ENCODE measurements at regions not wholly inside any gene's neighbourhood (a gene's known extent, or its start where the extent isn't known, plus 50 kb on each side); places are given as distances from the start of the nearest gene placed in this dataset.
A peak's percentile ranks its signal among the peaks of the same experiment; 100 is the strongest.
"Not testable (repeated sequence)": the region's sequence is repeated elsewhere in the genome, so short reads cannot be mapped to it uniquely, and the experiment has no call there.

DNA sequence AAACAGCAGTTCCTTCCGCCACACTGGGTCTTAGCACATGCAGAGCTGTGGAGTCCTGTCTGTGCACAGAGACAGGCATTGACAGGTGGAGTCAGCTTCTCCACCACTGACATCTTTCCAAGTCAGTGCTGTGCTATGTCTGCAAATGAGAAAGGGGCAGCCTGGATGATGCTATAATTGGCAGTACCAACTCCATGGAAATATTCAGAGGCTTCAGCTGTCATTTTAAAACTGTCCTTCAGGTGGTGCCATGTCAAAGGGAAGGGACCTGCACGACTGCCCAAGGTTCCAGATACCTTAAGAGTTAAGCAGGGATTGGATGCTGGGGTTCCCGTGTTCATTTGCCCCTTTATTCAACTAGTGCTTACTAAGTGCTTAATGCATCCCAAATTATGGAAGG lies 258.0 kb upstream of the PRKCQ start:
- H3K4me3 ChIP-seq = no peak overlapping the region
- H3K9me3 ChIP-seq (replicated peaks) = no peaks in the 10 kb centered on the region
- no peak overlapping the region for H3K27ac ChIP-seq
- peaks cover 4% of the 10 kb centered on the region for H3K36me3 ChIP-seq
- DNase-seq (ENCODE audit: low read depth in 1 of 2, low spot score in 2 of 2) = no peak
- H3K4me1 ChIP-seq (replicated peaks) = no peaks in the 10 kb centered on the region
- H3K27me3 ChIP-seq (replicated peaks) = no peaks in the 10 kb centered on the region

GRCh38 chr10:6833458-6834011 lies 253.5 kb upstream of the PRKCQ start:
- Histone ChIP-seq H3K36me3 (no peaks in the 10 kb centered on the region), H3K4me3 (no peak overlapping the region), H3K4me1 (replicated peaks) (no peaks in the 10 kb centered on the region), H3K27ac (no peak overlapping the region), H3K9me3 (replicated peaks) (no peaks in the 10 kb centered on the region), H3K27me3 (replicated peaks) (no peaks in the 10 kb centered on the region)
- no peak for DNase-seq (ENCODE audit: low read depth in 1 of 2, low spot score in 2 of 2)

DNA sequence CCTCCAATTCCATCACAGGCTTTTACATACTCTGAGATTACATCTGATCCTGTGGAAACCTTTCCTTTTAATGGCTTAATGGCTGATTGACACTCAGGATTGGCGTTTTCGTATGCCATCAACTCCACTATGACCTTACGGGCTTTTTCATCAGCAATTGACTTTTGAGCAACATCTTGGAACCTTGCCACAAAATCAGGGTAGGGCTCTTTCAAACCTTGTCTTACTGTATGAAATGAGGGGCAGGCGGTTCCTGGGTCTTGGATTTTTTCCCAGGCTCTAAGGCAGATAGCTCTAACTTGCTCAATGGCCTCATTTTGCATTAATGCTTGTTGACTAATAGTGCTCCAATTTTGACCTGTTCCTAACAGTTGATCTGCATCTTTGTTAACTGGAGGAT lies 250.9 kb upstream of the PRKCQ start:
- not testable (repeated sequence) for H3K36me3 ChIP-seq; H3K4me3 ChIP-seq; H3K27me3 ChIP-seq (replicated peaks); H3K4me1 ChIP-seq (replicated peaks); DNase-seq (ENCODE audit: low read depth in 1 of 2, low spot score in 2 of 2); H3K9me3 ChIP-seq (replicated peaks); H3K27ac ChIP-seq

- H3K4me1 ChIP-seq (replicated peaks); H3K27me3 ChIP-seq (replicated peaks); H3K27ac ChIP-seq; DNase-seq (ENCODE audit: low read depth in 1 of 2, low spot score in 2 of 2); H3K36me3 ChIP-seq; H3K4me3 ChIP-seq; H3K9me3 ChIP-seq (replicated peaks): not testable (repeated sequence)
These were observed 244.7 kb upstream of the PRKCQ start for GRCh38 chr10:6824793-6825192.

DNA sequence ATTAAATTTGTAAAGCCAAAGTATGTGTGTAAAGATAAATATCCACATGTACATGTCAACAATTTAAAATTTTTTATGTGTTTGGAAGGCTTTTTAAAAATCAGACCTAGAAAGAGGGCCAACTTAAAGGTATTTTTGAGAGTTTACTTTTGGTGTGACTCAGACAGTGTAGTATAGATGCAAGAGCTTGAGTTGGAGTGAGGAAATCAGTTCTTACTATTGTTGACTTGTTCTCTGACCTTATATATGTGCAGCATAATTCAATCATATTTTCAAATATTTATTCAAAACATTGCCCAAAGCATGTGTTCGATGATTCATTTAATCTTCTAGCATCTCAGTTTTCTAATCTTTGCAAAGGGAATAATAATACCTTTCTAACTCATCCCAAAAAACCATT lies 243.7 kb upstream of the PRKCQ start:
- no peaks in the 10 kb centered on the region for H3K4me1 ChIP-seq (replicated peaks)
- 0 out of 2 replicates have a peak, but pooled peaks cover 2% of the 10 kb centered on the region for H3K27me3 ChIP-seq (replicated peaks)
- H3K36me3 ChIP-seq = no peaks in the 10 kb centered on the region; the same call in 1 of the 2 replicates
- no peaks in the 10 kb centered on the region for H3K9me3 ChIP-seq (replicated peaks)
- H3K4me3 ChIP-seq = no peak overlapping the region
- no peak for DNase-seq (ENCODE audit: low read depth in 1 of 2, low spot score in 2 of 2)
- no peak overlapping the region for H3K27ac ChIP-seq

DNA sequence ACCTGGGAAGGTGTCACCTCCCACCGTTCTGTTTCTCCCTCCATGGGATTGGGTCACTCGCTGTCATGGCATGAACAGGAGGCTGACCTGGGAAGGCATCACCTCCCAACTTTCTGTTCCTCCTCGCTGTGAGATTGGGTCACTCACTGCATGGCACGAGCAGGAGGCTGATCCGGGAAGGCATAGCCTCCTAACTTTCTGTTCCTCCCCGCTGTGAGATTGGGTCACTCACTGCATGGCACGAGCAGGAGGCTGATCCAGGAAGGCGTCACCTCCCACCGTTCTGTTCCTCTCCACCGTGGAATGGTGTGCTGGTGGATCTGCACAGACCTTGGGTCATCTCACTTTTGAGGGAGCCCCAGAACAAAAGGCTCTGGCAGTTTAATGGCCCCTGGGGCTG lies 239.2 kb upstream of the PRKCQ start:
- no peak for DNase-seq (ENCODE audit: low read depth in 1 of 2, low spot score in 2 of 2)
- Histone ChIP-seq H3K27me3 (replicated peaks) (0 out of 2 replicates have a peak, but pooled peaks cover 2% of the 10 kb centered on the region), H3K9me3 (replicated peaks) (no peaks in the 10 kb centered on the region), H3K36me3 (peaks cover 2% of the 10 kb centered on the region; the same call in 1 of the 2 replicates), H3K4me1 (replicated peaks) (no peaks in the 10 kb centered on the region), H3K4me3 (no peak overlapping the region), H3K27ac (no peak overlapping the region)

- H3K27me3 ChIP-seq (replicated peaks) = no peaks in the 10 kb centered on the region
- H3K9me3 ChIP-seq (replicated peaks) = no peaks in the 10 kb centered on the region
- H3K4me1 ChIP-seq (replicated peaks) = no peaks in the 10 kb centered on the region
- H3K4me3 ChIP-seq = no peak overlapping the region
- 0 out of 2 replicates have a peak, but pooled peaks cover 2% of the 10 kb centered on the region for H3K36me3 ChIP-seq
- DNase-seq (ENCODE audit: low read depth in 1 of 2, low spot score in 2 of 2) = no peak
- no peak overlapping the region for H3K27ac ChIP-seq
These were observed 237.7 kb upstream of the PRKCQ start for GRCh38 chr10:6817770-6818169.

GRCh38 chr10:6815346-6815745 lies 235.3 kb upstream of the PRKCQ start:
- H3K4me1 ChIP-seq (replicated peaks) = no peaks in the 10 kb centered on the region
- no peak for DNase-seq (ENCODE audit: low read depth in 1 of 2, low spot score in 2 of 2)
- H3K36me3 ChIP-seq = 0 out of 2 replicates have a peak, but pooled peaks cover 2% of the 10 kb centered on the region
- H3K4me3 ChIP-seq = no peak overlapping the region
- H3K9me3 ChIP-seq (replicated peaks) = no peaks in the 10 kb centered on the region
- no peak overlapping the region for H3K27ac ChIP-seq
- no peaks in the 10 kb centered on the region for H3K27me3 ChIP-seq (replicated peaks)

DNA sequence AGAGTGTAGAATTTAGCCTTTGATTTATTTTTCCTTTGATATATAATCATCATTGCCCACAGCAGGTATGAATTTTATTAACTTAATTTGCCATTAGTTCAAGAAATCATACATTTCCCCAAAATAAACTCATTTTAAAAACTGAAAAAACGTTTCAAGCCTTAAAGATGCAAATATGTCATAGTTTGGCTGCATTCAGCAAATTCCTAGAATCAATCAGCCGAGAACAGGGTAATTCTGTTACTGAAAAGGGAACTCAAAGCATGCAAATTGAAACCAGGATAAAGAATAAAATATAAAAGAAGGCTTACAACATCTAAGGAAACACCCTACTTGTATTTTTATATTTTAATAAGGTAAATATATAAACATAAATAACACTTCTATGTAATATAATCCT lies 233.8 kb upstream of the PRKCQ start:
- no peak for DNase-seq (ENCODE audit: low read depth in 1 of 2, low spot score in 2 of 2)
- Histone ChIP-seq H3K27ac (no peak overlapping the region), H3K36me3 (0 out of 2 replicates have a peak, but pooled peaks cover 2% of the 10 kb centered on the region), H3K27me3 (replicated peaks) (no peaks in the 10 kb centered on the region), H3K4me1 (replicated peaks) (no peaks in the 10 kb centered on the region), H3K4me3 (no peak overlapping the region), H3K9me3 (replicated peaks) (no peaks in the 10 kb centered on the region)

GRCh38 chr10:6813306-6813705 lies 233.2 kb upstream of the PRKCQ start:
- no peaks in the 10 kb centered on the region for H3K9me3 ChIP-seq (replicated peaks)
- no peaks in the 10 kb centered on the region for H3K27me3 ChIP-seq (replicated peaks)
- 0 out of 2 replicates have a peak, but pooled peaks cover 2% of the 10 kb centered on the region for H3K36me3 ChIP-seq
- H3K4me1 ChIP-seq (replicated peaks) = no peaks in the 10 kb centered on the region
- no peak overlapping the region for H3K4me3 ChIP-seq
- DNase-seq (ENCODE audit: low read depth in 1 of 2, low spot score in 2 of 2) = no peak
- H3K27ac ChIP-seq = no peak overlapping the region

DNA sequence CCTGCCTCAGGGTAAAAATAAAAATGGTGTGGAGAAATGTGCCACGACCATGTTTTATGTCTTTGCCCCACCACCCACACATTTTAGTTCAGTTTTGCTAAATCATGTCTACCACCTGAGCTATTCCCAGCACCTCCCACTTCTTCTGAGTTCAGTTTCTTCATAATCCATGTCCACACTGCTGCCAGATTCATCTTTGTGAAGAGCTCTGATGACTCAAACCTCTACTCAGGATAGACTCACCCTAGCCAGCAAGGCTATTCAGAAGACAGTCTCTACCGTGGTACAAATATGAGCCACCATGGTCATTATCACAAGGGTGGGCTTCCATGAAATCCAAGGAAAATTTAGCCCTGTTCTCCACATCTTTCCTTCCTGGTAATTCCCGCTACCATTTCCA lies 231.1 kb upstream of the PRKCQ start:
- Histone ChIP-seq H3K27ac (no peak overlapping the region), H3K9me3 (replicated peaks) (no peaks in the 10 kb centered on the region), H3K4me1 (replicated peaks) (no peaks in the 10 kb centered on the region), H3K36me3 (no peaks in the 10 kb centered on the region), H3K4me3 (no peak overlapping the region), H3K27me3 (replicated peaks) (no peaks in the 10 kb centered on the region)
- DNase-seq (ENCODE audit: low read depth in 1 of 2, low spot score in 2 of 2) = no peak

- Histone ChIP-seq H3K36me3 (no peaks in the 10 kb centered on the region), H3K4me1 (replicated peaks) (peaks cover 6% of the 10 kb centered on the region), H3K9me3 (replicated peaks) (no peaks in the 10 kb centered on the region), H3K27ac (no peak overlapping the region), H3K27me3 (replicated peaks) (no peaks in the 10 kb centered on the region), H3K4me3 (no peak overlapping the region)
- peak in 1 of 2 experiments; percentile 29 for DNase-seq (ENCODE audit: low read depth in 1 of 2, low spot score in 2 of 2)
These were observed 223.3 kb upstream of the PRKCQ start for GRCh38 chr10:6803427-6803783.

GRCh38 chr10:6802759-6803426 lies 222.8 kb upstream of the PRKCQ start:
- H3K27ac ChIP-seq = no peak overlapping the region
- H3K27me3 ChIP-seq (replicated peaks) = no peaks in the 10 kb centered on the region
- no peak overlapping the region for H3K4me3 ChIP-seq
- peaks cover 6% of the 10 kb centered on the region for H3K4me1 ChIP-seq (replicated peaks)
- DNase-seq (ENCODE audit: low read depth in 1 of 2, low spot score in 2 of 2) = no peak
- no peaks in the 10 kb centered on the region for H3K36me3 ChIP-seq
- H3K9me3 ChIP-seq (replicated peaks) = no peaks in the 10 kb centered on the region

GRCh38 chr10:6796231-6796630 lies 216.2 kb upstream of the PRKCQ start:
- no peak for DNase-seq (ENCODE audit: low read depth in 1 of 2, low spot score in 2 of 2)
- Histone ChIP-seq H3K27ac (no peak overlapping the region), H3K36me3 (no peaks in the 10 kb centered on the region), H3K4me1 (replicated peaks) (no peaks in the 10 kb centered on the region), H3K9me3 (replicated peaks) (no peaks in the 10 kb centered on the region), H3K27me3 (replicated peaks) (no peaks in the 10 kb centered on the region), H3K4me3 (no peak overlapping the region)

- Histone ChIP-seq H3K4me1 (replicated peaks) (no peaks in the 10 kb centered on the region), H3K9me3 (replicated peaks) (no peaks in the 10 kb centered on the region), H3K27ac (no peak overlapping the region), H3K36me3 (no peaks in the 10 kb centered on the region), H3K27me3 (replicated peaks) (no peaks in the 10 kb centered on the region), H3K4me3 (no peak overlapping the region)
- no peak for DNase-seq (ENCODE audit: low read depth in 1 of 2, low spot score in 2 of 2)
These were observed 215.5 kb upstream of the PRKCQ start for GRCh38 chr10:6795541-6795940.
